LNCaP clone FGC (cell line): ENCODE measurements at regions not wholly inside any gene's neighbourhood (a gene's known extent, or its start where the extent isn't known, plus 50 kb on each side); places are given as distances from the start of the nearest gene placed in this dataset.
A peak's percentile ranks its signal among the peaks of the same experiment; 100 is the strongest.

Experiments used
- DNase-seq: peaks from one replicate; pipeline ENCODE4 v3.0.0-alpha.2; 2011; ENCODE audit warnings: low read depth
- H3K4me3 ChIP-seq: 2 replicates; pipeline ENCODE4 v1.5.1; 2011; ENCODE audit warnings: mild to moderate bottlenecking, low read depth, low read length, control low read depth
- CTCF ChIP-seq: IDR thresholded peaks from 2 replicates; pipeline ENCODE4 v1.5.1; 2012; ENCODE audit warnings: mild to moderate bottlenecking; ENCODE audit not compliant: control insufficient read depth, insufficient read depth; ENCODE audit errors: extremely low read depth

- peak; percentile 25 for DNase-seq
- TF ChIP-seq CTCF: peak; percentile 19; the same call in 1 of the 2 replicates
- no peak overlapping the region for H3K4me3 ChIP-seq
Measured at GRCh38 chr15:46682969-46683791, 1034.1 kb upstream of the SEMA6D start.

- no peak for DNase-seq
- no peak for TF ChIP-seq CTCF
- H3K4me3 ChIP-seq: no peak overlapping the region
Measured at GRCh38 chr15:46685096-46685495, 1032.2 kb upstream of the SEMA6D start.

GRCh38 chr15:46685681-46686080, 1031.6 kb upstream of the SEMA6D start:
- no peak for TF ChIP-seq CTCF
- no peak overlapping the region for H3K4me3 ChIP-seq
- DNase-seq: no peak

GRCh38 chr15:46696281-46696680, 1021.0 kb upstream of the SEMA6D start:
- no peak for TF ChIP-seq CTCF
- DNase-seq: no peak
- H3K4me3 ChIP-seq: no peak overlapping the region

- no peak for DNase-seq
- TF ChIP-seq CTCF: no peak
- no peak overlapping the region for H3K4me3 ChIP-seq
Measured at GRCh38 chr15:46701346-46701745, 1016.0 kb upstream of the SEMA6D start.

- H3K4me3 ChIP-seq: no peak overlapping the region
- no peak for TF ChIP-seq CTCF
- no peak for DNase-seq
Measured at GRCh38 chr15:46701896-46702295, 1015.4 kb upstream of the SEMA6D start.
